Superior temporal gyrus (tissue), 1 donor: ENCODE measurements at regions not wholly inside any gene's neighbourhood (a gene's known extent, or its start where the extent isn't known, plus 50 kb on each side); places are given as distances from the start of the nearest gene placed in this dataset.
A peak's percentile ranks its signal among the peaks of the same experiment; 100 is the strongest.

ENCODE experiments used
- DNase-seq: peaks from one replicate; pipeline ENCODE4 v3.0.0-alpha.2; 2016; ENCODE audit errors: extremely low spot score

DNA sequence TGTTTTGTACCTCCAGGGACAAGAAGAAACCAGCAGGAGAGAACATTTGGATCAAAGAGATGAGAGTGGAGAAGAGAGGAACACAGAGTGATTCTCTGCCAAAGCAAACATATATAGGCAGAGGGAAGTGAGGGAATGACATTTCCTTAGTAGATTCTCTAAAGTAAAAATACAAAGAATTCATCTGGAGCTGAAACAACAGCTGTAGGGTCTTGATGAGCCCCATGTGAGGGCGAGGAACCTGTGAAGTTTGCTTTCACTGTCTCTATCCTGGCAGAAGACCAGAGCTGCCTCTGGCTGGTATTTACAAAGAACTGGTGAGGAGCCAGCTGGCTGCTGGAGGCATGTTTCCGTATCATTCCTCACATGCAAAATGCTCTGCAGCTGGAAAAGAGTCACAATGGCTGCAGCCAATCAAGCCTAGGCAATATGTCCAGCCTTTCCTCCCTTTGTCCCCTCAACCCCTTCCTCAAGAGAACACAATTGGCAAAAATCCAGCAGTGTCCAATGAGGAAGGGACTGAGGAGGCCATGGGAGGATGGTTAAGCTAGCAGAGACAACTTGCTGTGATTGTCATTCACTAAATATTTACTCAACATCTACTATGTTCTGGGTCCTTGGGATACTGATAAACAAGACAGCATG is 122.5 kb downstream of the PHLDA1 start:
- DNase-seq = peak; percentile 55

GRCh38 chr12:75905922-75906321 is 125.7 kb downstream of the PHLDA1 start:
- DNase-seq = no peak

- no peak for DNase-seq
These were observed 130.8 kb downstream of the PHLDA1 start for GRCh38 chr12:75900781-75901254.

DNA sequence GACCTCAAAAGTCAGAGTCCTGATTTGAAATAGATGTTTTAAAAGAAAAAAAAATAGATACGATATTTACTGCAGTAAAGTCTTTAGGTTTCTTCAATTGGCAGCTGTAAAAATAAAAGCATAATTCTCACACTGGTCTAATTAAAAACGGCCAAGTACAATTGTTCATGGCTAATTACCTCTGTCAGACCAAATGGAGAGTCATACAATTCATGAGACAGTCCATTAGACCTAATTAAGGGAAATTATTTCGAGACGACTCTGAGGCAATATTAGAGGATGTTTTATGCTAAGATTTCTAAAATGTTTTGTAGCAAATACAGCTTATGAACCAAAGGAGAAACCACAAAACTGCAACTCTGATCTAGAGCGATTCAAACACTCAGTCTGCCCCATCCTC is 131.3 kb downstream of the PHLDA1 start:
- DNase-seq = no peak

DNA sequence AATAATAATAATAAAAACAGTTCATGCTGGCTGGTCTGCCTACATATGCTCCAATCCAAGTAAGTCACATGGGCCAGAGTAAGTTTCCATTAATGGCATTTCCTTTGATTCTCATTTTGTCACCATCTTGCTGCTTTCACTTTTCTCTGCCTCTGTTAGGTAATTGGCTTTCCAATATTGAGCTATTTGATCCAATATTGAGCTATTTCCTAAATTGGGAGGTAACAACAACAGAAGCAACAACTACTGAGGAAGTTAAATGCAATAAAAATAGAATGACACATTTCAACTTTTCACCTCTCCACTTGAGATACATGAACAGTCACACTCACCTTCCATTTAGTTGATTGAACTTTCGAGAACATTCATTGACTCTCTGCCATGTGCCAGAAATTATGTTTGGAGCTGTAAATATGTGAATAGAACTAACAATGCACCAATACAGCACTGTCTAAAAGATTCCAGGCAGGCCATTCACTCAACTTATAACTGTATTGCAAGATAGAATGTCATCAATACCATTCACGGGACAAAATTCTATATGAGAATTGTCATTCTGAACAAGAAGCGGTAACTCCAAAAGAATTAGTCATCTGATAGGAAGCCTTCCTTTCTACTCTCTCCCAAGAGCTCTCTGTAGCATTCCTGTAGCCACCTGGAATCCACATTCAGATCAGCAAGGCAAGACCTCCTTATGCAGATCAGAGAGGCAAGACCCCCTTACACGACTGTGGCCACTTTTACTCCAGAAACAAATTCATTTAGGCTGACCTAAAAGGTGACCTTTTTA is 136.4 kb downstream of the PHLDA1 start:
- no peak for DNase-seq

DNA sequence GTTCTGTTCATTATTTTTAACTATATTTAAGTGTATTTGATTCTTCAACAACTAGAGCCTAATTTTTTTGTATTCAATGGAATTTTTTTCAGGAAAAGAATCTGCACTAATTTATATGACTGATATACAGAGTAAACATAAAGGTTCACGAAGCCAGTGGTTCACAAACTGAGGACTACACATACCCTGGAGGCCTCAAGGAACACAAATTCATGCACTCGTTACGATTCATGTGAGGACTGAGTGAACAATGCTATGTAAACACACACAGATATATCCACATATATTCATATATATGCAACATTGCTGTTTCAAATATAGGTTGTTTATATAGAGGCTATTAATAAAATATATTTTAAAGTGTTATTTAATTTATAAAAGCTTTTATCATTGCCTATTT is 137.8 kb downstream of the PHLDA1 start:
- DNase-seq = no peak

DNA sequence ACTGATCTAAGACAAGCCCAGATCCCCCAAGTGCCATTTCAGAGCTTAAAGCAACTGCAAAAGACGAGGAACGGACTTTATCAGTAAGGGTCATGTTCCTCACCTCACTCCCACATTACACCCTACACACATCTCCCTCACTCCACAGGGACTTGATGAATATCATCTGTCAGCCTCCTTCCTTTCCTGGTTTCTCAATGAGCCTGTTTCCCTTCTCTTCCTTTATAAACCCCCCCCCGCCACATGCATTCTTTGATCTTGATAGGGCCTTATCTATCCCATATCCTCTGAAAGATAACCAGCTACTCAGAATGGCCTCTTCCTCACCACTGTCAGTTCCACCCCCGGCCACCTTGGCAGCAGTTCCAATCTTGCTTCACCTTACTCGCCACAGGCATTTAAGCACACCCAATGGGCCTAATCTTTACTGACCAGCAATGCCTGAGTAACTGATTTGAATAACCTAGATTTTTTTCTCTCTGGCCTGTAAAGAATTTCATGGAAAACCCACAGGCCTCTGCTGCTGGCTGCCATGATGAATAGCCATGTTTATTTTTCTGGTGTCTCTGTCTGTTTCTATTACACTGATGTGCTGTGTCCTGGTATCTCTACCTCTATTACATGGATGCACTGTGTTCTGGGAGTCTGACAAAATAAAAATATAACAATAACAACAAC is 138.7 kb downstream of the PHLDA1 start:
- DNase-seq = no peak

DNA sequence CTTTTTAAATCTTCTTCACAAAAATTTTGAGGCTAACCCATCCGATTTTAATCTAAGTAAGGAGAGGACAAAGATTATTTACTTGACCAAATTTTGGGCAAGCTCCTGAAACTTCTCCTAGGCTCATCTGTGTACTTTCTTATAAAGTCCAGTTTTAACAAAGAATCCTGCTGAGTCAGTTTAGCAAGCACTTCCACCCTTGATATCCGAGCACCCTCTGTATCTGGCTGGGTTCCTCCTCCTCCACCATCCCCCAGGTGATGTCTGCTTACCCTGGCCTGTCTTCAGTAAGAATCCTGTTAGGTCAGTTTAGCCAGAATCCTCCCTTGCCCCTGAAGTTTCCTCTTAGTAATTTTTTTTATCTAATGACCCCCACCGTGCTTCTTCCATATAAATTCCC is 140.5 kb downstream of the PHLDA1 start:
- DNase-seq = no peak

DNA sequence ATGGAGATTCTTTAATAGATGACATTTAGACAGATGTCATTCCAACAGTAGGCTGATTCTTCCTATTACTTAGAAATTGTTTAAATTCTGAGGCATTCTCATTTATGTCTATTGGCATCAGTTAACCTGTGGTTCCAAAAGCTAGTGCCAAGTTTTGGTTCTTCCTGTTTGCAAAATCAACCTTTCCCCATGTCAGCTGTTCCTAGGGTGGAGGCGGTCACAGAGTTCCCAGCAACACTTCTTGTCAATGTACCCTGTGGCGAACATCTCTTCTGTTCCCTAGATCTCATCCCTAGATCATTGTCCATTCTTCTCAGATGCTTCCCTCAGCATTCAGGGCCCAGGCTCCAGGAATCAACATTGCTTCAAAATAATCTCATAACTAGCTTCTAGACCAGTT is 140.9 kb downstream of the PHLDA1 start:
- no peak for DNase-seq

GRCh38 chr12:75890141-75890540 is 141.4 kb downstream of the PHLDA1 start:
- no peak for DNase-seq

DNA sequence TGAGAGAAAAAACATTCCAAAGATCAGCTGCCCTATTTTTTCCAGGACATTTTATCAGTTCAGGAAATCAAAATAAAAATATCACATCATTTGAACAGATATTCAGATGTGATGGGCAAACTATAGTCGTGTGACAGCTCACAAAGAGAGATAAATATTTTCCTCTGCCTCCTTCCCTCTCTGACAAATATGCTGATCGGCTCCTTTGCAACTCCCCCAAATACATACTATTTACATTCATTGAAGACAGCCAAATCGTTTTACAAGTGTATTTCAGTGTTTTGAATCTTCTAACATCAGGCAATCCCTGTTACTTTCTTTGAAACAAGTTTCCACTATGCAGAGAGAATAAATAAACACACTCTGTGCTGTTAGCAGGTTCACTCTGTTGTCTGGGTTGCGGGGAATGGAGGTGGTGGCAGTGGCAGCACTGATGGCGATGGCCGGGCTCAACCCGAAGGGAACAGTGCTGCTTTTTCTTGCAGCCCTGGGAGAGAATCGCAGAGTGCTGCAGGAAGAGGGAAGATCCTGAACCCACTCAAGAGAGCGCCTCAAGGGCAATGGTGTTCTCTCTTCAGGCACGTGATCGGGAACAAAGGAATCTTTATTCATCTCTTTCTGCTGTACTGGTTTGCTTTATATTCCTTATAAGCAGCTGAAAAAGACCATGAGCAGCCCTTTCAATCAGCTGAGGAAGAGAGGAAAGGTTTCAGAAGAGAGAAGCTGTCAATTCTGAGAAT is 142.5 kb downstream of the PHLDA1 start:
- peak; percentile 78 for DNase-seq

DNA sequence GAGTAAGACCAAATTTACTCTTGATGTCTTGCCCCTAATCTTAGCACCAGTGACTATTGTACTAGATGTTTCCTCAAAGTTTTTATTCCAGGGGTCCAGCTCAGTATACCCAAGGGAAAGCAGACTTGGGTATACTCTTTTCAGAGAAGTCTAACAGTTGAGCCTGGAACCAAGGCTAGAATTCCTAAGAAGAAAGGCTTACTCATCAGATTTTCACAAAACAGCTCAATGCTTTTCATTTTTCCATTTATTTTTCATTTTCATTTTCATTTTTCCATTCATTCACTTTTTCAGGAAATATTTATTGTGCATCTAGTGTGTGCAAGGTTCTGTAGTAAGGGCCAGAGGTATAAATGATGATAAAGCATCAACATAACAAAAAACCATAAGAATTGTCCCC is 143.2 kb downstream of the PHLDA1 start:
- DNase-seq = no peak

- DNase-seq = no peak
These were observed 143.6 kb downstream of the PHLDA1 start for GRCh38 chr12:75887979-75888378.

- no peak for DNase-seq
These were observed 147.1 kb downstream of the PHLDA1 start for GRCh38 chr12:75884465-75884985.

GRCh38 chr12:75883241-75883640 is 148.3 kb downstream of the PHLDA1 start:
- no peak for DNase-seq

DNA sequence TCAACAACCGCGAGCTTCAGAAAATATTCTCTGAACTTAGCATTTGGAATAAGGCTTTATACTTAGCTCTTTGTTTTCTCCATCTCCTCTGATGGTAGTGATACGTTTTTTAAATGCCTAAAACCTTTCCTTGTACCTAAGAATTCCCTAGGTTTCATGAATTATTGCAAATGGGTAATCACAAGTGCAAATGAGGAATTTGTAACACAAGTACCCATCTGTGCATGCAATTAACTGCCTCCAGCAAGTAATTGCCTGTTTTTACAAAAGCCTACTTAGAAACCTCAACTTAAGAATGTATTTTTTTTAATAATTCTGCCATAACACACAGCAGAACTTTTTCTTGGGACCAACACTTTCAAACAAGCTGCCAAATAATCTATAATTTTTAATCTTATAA is 149.2 kb downstream of the PHLDA1 start:
- DNase-seq = no peak

DNA sequence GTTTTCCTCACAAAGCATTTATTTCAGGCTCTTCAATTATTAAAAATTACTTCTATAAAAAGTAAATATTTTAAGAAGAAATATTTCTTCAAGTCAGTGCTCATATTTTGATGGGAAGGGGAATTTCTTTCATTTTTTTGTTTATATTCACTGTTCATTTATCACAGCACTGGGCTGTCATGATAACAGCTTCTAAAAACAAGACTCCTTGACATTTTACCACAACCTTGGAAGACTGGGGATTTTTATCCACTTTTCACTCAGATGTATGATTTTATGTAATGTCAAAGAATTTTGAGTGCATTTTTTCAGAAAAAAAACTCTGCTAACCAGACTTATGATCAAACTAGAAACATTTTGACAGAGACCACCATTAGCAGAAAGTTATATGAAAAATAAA is 149.7 kb downstream of the PHLDA1 start:
- no peak for DNase-seq

DNA sequence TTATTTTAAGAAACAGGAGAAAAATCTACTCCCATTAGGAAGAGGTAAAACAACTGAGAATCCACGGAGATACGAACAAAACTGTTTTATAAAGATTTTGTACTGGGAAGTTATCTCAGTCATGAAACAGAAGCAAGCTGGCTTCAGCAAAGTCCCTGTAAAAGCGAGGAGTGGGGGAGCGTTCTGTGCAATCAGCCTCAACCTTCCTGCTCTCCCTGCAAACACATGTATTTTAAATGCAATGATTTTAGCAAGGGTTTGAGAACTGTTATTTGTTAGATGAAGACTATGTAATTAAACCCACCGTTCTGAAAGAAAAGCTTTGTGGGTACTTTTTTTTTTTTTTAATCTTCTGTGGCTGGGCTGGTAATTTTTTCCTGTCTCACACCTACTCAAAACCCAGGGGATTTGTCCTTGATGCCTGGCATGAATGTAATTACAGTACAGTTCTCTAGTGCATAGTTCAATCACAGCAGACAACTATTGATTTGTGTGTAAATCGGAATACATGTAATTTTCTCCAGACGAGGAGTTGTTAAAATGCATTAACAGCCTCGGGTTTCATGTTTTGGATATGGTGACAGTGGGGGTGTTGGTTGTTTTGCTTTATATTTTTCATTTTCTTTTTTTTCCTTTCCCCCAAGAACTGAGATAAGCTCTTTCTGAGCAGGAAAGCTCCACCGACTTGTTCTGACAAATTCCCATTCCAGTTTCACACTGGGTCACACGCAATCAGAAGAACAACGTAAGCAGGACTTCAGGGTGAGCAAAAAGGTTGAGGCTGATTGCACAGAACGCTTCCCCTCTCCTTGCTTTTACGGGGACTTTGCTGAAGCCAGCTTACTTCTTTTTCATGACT is 153.6 kb downstream of the PHLDA1 start:
- DNase-seq = peak; percentile 21

DNA sequence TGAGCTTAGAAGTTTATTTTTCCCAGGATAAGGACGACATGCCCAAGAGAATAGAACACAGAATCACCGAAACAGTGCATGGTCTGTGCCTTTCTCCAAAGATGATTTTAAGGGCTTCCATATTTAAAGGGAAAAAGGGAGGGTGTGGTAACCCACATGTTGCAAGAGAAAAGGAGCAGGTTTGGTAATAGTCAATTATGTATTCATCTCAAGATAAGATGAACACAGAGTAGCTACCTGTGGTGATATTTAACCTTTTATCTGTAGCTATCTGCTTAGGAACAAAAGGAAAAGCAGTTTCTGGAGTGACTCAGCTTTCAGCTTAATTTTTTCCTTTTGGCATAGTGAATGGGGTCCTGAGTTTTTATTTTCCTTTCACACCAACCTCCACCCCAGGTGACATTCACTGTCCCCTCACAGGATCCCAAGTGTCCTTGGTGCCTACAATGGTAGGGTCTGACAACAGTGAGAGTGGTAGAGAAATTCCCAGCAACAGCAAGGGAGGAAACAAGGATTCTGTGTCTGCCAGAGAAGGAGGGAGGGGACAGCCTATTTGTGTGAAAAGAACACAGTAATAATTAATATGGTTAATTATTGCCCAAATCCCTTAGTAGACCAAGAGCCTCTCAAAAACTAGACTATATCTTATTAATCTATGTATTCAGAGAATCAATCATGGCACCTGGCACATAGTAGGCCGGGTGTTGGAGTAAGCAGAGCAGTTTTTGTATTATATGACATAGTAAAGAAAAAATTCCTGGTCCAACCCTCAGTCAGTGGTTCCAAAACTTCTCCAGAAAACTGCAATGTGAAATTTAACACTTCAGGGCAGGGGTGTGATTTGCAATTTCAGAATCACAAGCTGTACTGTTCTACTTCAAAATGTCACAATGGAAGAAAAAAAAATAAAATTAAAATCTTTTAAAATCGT is 154.5 kb downstream of the PHLDA1 start:
- no peak for DNase-seq

- no peak for DNase-seq
These were observed 157.1 kb downstream of the PHLDA1 start for GRCh38 chr12:75874441-75874840.
